ENCODE measurements at regions not wholly inside any gene's neighbourhood (a gene's known extent, or its start where the extent isn't known, plus 50 kb on each side); places are given as distances from the start of the nearest gene placed in this dataset.

DNA sequence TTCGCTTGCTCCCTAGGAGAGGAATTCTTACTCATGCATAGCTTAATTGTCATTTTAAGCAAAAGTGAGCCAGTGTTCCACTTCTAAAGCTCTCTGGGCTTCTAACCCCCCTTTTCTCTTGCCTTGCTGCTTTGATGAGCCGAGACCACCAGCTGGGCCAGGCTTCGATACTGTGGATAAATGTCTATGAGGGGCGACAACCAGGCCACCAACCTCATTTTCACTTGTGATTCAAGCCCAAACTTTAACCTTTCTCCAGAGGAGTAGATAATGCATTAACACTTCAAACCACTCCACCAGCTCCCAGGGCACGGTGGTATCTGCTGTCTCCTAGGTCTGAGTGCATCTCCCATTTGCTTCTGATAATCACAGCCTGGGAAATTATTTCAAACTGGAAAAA is 205.6 kb downstream of the PSAT1 start:
- Histone ChIP-seq H2AFZ (no peak overlapping the region), H3K9me3 (ENCODE audit: control insufficient read depth, low read length) (no peaks in the 10 kb centered on the region), H3K4me2 (ENCODE audit: low read length) (no peak overlapping the region), H3K4me1 (no peaks in the 10 kb centered on the region), H3K27me3 (ENCODE audit: control insufficient read depth, insufficient read depth, low read length) (no peaks in the 10 kb centered on the region), H3K36me3 (ENCODE audit: control insufficient read depth, insufficient read depth, low read length) (no peaks in the 10 kb centered on the region), H3K79me2 (no peaks in the 10 kb centered on the region), H3K27ac (no peak overlapping the region), H3K9ac (no peak overlapping the region), H3K4me3 (ENCODE audit: low read depth, low read length) (no peak overlapping the region)
- TF ChIP-seq, protein P1, sequence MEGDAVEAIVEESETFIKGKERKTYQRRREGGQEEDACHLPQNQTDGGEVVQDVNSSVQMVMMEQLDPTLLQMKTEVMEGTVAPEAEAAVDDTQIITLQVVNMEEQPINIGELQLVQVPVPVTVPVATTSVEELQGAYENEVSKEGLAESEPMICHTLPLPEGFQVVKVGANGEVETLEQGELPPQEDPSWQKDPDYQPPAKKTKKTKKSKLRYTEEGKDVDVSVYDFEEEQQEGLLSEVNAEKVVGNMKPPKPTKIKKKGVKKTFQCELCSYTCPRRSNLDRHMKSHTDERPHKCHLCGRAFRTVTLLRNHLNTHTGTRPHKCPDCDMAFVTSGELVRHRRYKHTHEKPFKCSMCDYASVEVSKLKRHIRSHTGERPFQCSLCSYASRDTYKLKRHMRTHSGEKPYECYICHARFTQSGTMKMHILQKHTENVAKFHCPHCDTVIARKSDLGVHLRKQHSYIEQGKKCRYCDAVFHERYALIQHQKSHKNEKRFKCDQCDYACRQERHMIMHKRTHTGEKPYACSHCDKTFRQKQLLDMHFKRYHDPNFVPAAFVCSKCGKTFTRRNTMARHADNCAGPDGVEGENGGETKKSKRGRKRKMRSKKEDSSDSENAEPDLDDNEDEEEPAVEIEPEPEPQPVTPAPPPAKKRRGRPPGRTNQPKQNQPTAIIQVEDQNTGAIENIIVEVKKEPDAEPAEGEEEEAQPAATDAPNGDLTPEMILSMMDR (IDR thresholded peaks at IDR 0.05) = no peak

DNA sequence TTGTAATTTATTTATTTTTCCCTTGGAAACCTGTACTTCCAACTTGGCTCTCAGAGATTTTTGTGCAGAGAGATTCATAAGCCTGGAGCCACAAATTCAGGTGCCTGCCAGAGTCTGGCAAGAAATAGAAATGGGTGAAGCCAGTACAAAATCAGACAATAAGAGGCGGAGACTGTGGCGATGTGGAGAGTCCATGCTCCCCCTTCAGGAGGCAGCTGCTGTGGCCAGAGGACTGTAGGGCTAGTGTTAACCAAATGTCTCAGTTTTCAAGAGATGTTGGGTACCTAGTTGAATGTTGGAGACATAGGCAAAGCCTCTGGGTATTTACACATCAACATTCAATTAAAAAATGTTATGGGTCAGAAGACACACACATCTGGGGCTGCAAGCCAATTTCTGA is 208.6 kb downstream of the PSAT1 start:
- Histone ChIP-seq H3K4me3 (ENCODE audit: low read depth, low read length) (no peak overlapping the region), H3K27ac (no peak overlapping the region), H3K9me3 (ENCODE audit: control insufficient read depth, low read length) (no peaks in the 10 kb centered on the region), H3K79me2 (no peaks in the 10 kb centered on the region), H2AFZ (no peak overlapping the region), H3K36me3 (ENCODE audit: control insufficient read depth, insufficient read depth, low read length) (no peaks in the 10 kb centered on the region), H3K4me2 (ENCODE audit: low read length) (no peak overlapping the region), H3K4me1 (no peaks in the 10 kb centered on the region), H3K9ac (no peak overlapping the region), H3K27me3 (ENCODE audit: control insufficient read depth, insufficient read depth, low read length) (no peaks in the 10 kb centered on the region)
- TF ChIP-seq, protein P1 (IDR thresholded peaks at IDR 0.05) = no peak

DNA sequence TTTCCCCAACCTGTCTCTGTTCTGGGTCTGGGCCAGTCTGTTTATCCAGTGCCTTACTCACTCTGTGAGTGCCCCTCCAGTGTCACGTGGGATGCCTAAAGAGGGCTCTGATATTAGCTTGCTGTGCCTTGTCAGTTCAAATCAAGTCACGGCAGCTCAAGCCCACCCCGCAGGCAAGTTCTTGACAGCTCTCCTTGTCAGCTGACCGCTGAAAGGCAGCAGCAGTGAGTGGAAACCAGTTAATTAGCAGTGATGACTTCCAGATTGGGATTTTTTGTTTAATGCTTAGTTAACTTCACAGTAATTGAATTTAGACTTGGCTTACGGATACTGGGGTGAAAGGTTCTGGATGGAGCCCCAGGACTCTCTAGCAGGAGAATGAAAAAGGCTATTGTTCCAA is 210.1 kb downstream of the PSAT1 start:
- H3K27ac ChIP-seq = no peak overlapping the region
- no peak overlapping the region for H3K9ac ChIP-seq
- no peak overlapping the region for H2AFZ ChIP-seq
- no peak overlapping the region for H3K4me3 ChIP-seq (ENCODE audit: low read depth, low read length)
- H3K27me3 ChIP-seq (ENCODE audit: control insufficient read depth, insufficient read depth, low read length) = no peaks in the 10 kb centered on the region
- H3K4me2 ChIP-seq (ENCODE audit: low read length) = no peak overlapping the region
- no peaks in the 10 kb centered on the region for H3K4me1 ChIP-seq
- no peaks in the 10 kb centered on the region for H3K36me3 ChIP-seq (ENCODE audit: control insufficient read depth, insufficient read depth, low read length)
- TF ChIP-seq, protein P1 (IDR thresholded peaks at IDR 0.05) = no peak
- no peaks in the 10 kb centered on the region for H3K79me2 ChIP-seq
- no peaks in the 10 kb centered on the region for H3K9me3 ChIP-seq (ENCODE audit: control insufficient read depth, low read length)

DNA sequence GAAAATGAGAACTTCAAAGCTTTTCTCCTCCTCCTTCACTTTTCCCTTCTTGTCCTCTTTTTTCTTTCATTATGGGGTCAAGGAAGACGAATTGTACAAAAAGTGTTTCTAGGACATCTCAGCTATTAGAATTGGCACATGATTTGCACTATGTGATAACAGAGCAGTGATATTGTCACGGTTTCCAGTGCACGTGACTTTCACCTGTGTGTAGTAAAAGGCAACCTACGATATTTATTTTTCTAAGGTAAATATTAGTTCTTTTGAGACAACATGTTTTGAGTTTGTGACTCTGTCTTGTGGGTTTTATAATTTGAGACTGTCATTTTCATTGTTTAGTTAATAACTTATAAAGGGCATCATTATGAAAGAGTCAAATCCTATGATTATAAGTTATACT is 213.1 kb downstream of the PSAT1 start:
- no peak overlapping the region for H3K9ac ChIP-seq
- no peak overlapping the region for H3K4me3 ChIP-seq (ENCODE audit: low read depth, low read length)
- no peaks in the 10 kb centered on the region for H3K9me3 ChIP-seq (ENCODE audit: control insufficient read depth, low read length)
- H3K79me2 ChIP-seq = no peaks in the 10 kb centered on the region
- H2AFZ ChIP-seq = no peak overlapping the region
- H3K4me2 ChIP-seq (ENCODE audit: low read length) = no peak overlapping the region
- no peak overlapping the region for H3K27ac ChIP-seq
- TF ChIP-seq, protein P1 (IDR thresholded peaks at IDR 0.05) = no peak
- H3K27me3 ChIP-seq (ENCODE audit: control insufficient read depth, insufficient read depth, low read length) = no peaks in the 10 kb centered on the region
- no peaks in the 10 kb centered on the region for H3K36me3 ChIP-seq (ENCODE audit: control insufficient read depth, insufficient read depth, low read length)
- H3K4me1 ChIP-seq = no peaks in the 10 kb centered on the region

DNA sequence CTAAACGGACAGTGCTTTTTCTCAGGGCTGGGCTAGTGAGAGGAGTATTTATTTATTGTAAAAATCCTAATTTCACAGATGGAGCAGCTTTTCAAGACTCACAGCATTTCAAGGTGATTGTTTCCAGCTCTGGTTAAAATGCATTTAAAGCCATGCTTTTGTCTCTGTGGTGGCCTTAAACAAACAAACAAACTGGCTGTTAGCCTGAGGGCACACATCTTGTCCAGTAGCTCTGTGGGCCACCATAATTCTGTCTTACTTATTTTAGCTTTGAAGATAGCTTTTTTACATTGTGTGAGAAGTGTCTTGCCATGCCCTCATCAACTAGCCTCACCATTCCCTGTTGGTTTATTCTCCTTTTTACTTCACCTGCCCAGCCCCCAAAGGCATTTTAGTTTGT is 218.2 kb downstream of the PSAT1 start:
- TF ChIP-seq, protein P1 (IDR thresholded peaks at IDR 0.05) = no peak
- Histone ChIP-seq H3K4me3 (ENCODE audit: low read depth, low read length) (no peak overlapping the region), H3K27me3 (ENCODE audit: control insufficient read depth, insufficient read depth, low read length) (no peaks in the 10 kb centered on the region), H3K4me2 (ENCODE audit: low read length) (no peak overlapping the region), H3K36me3 (ENCODE audit: control insufficient read depth, insufficient read depth, low read length) (no peaks in the 10 kb centered on the region), H2AFZ (no peak overlapping the region), H3K4me1 (no peaks in the 10 kb centered on the region), H3K79me2 (no peaks in the 10 kb centered on the region), H3K9ac (no peak overlapping the region), H3K9me3 (ENCODE audit: control insufficient read depth, low read length) (no peaks in the 10 kb centered on the region), H3K27ac (no peak overlapping the region)
